NCI-H526 (cell line): ENCODE measurements at regions not wholly inside any gene's neighbourhood (a gene's known extent, or its start where the extent isn't known, plus 50 kb on each side); places are given as distances from the start of the nearest gene placed in this dataset.

Source experiments
- DNase-seq, 2 experiments: peaks; one replicate each; lab custom pipeline; 2025; lab: John Stamatoyannopoulos, UW

- no peak for DNase-seq
Observed at GRCh38 chr16:8519179-8519578, 71.1 kb downstream of the TMEM114 start.

- no peak for DNase-seq
Observed at GRCh38 chr16:8517280-8517679, 73.0 kb downstream of the TMEM114 start.

GRCh38 chr16:8516471-8516870 is 73.8 kb downstream of the TMEM114 start:
- DNase-seq, result no peak

- DNase-seq, result no peak
Observed at GRCh38 chr16:8512941-8513624, 77.2 kb downstream of the TMEM114 start.

GRCh38 chr16:8511464-8511863 is 78.8 kb downstream of the TMEM114 start:
- no peak for DNase-seq

GRCh38 chr16:8510160-8510559 is 80.2 kb downstream of the TMEM114 start:
- no peak for DNase-seq

- DNase-seq, result no peak
Observed at GRCh38 chr16:8505327-8505991, 84.9 kb downstream of the TMEM114 start.

- no peak for DNase-seq
Observed at GRCh38 chr16:8502446-8502845, 87.9 kb downstream of the TMEM114 start.

- DNase-seq, result no peak
Observed at GRCh38 chr16:8500351-8500750, 90.0 kb downstream of the TMEM114 start.

- no peak for DNase-seq
Observed at GRCh38 chr16:8496364-8496763, 93.9 kb downstream of the TMEM114 start.

GRCh38 chr16:8493972-8494371 is 96.3 kb downstream of the TMEM114 start:
- DNase-seq, result no peak

GRCh38 chr16:8492690-8493089 is 97.6 kb downstream of the TMEM114 start:
- no peak for DNase-seq

GRCh38 chr16:8489580-8489979 is 100.7 kb downstream of the TMEM114 start:
- no peak for DNase-seq

- no peak for DNase-seq
Observed at GRCh38 chr16:8486985-8487384, 103.3 kb downstream of the TMEM114 start.

GRCh38 chr16:8483396-8483795 is 106.9 kb downstream of the TMEM114 start:
- no peak for DNase-seq

GRCh38 chr16:8481810-8482209 is 108.5 kb downstream of the TMEM114 start:
- no peak for DNase-seq

GRCh38 chr16:8476824-8477223 is 113.5 kb downstream of the TMEM114 start:
- DNase-seq, result no peak

- DNase-seq, result no peak
Observed at GRCh38 chr16:8474587-8474986, 115.7 kb downstream of the TMEM114 start.

- no peak for DNase-seq
Observed at GRCh38 chr16:8469102-8469778, 121.1 kb downstream of the TMEM114 start.

- DNase-seq, result no peak
Observed at GRCh38 chr16:8464979-8465378, 125.3 kb downstream of the TMEM114 start.

GRCh38 chr16:8459085-8459733 is 131.1 kb downstream of the TMEM114 start:
- DNase-seq, result no peak

- DNase-seq, result no peak
Observed at GRCh38 chr16:8458481-8459046, 131.7 kb downstream of the TMEM114 start.
